ENCODE measurements at regions not wholly inside any gene's neighbourhood (a gene's known extent, or its start where the extent isn't known, plus 50 kb on each side); places are given as distances from the start of the nearest gene placed in this dataset.

GRCh38 chr9:4927701-4928100, 57.4 kb upstream of the JAK2 start:
- TF ChIP-seq EZH2 (IDR thresholded peaks at IDR 0.05; ENCODE audit: insufficient read depth, poor library complexity, severe bottlenecking) (no peak), EZH2phosphoT487 (IDR thresholded peaks at IDR 0.05; ENCODE audit: insufficient read depth, low read depth) (no peak)
